Hepatic stellate cell (primary cell): ENCODE measurements at regions not wholly inside any gene's neighbourhood (a gene's known extent, or its start where the extent isn't known, plus 50 kb on each side); places are given as distances from the start of the nearest gene placed in this dataset.

ENCODE experiments used
- DNase-seq: peaks from one replicate; pipeline ENCODE4 v3.0.0; 2011; ENCODE audit warnings: low spot score

- no peak for DNase-seq
Observed at GRCh38 chr9:13395156-13395555, 115.7 kb upstream of the MPDZ start.

- DNase-seq = peak; percentile 22
Observed at GRCh38 chr9:13388157-13388556, 108.7 kb upstream of the MPDZ start.

DNA sequence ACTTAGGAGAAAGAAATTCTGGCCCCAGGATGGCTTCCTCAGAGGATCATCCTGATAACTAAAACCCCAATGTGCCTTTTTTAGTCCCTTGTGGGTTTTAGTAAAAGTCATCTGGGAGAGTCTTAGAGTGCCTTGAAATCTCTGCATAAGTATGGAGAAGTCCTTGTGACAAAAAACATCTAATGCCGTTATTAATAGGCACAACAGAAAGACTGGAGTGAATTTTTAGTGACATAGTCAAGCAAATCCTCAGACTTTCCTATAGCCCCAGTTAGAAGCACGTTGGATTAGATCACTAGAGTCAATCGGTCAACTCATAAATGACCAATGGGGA is 108.2 kb upstream of the MPDZ start:
- no peak for DNase-seq

DNA sequence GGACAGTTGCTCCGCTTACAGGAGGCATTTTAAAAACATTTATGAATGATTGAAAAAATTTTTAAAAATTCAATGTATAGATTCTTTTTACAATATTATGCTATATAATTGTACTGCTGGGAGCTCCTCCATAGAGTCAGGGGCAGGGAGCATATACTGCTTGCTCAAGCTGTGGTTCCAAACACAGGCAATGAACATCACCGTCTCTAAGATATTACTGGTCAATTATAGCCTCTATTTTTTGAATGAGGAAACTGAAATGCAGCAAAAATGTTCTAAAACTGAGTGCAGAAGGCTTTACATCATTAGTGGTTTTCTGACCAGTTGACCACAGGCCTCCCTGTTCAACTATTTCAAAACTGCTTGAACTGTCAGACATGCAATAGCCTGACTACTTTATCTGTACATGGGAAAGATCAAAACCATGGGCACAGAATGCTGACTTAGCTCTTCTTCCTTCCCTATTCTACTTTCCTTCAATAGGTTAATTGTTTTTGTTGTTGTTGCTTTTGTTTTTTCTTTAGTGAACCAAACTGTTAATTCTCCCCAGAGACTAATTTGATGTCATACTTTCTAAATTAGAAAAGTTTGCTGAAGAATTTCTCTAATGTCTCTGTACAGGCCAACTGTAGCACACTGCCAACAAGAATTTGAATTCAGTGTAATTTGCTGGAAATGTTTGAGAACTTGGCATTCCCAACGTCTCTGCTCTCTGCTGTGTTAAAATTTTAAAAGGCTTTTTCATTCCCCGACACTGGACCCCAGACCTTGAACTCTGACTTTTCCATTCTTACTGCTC is 107.6 kb upstream of the MPDZ start:
- DNase-seq = peak; percentile 30

- DNase-seq = no peak
Observed at GRCh38 chr9:13386316-13386715, 106.8 kb upstream of the MPDZ start.

DNA sequence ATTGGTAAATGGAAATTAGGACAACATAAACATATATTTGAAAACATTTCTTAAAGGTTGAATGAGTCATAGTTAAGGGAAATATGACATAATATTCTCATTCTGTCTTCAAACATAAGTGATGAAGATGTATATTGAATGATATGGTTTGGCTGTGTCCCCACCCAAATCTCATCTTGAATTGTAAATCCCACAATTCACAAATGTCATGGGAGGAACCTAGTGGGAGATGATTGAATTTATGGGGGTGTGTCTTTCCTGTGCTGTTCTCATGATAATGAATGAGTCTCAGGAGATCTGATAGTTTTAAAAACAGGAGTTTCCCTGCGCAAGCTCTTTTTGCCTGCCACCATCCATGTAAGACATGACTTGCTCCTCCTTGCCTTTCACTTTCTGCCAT is 104.4 kb upstream of the MPDZ start:
- no peak for DNase-seq

DNA sequence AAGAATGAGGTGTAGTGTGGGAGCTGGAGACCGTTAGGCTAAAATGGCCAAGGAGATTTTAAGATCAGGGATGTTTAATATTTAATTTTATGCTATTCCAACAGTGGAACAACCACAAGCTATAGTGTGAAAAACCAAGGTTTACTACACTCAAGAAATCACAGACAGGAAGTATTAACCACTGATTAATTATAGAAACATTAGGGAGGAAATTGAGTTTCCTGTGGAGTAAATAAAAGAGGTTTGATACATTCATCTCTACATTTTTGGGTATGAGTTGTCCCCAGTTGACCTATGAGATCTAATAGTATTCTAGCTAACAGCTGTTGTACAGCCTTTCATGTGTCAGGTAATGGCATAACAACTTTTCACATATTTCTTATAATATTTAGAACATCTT is 103.7 kb upstream of the MPDZ start:
- DNase-seq = no peak

GRCh38 chr9:13382595-13382994 is 103.1 kb upstream of the MPDZ start:
- no peak for DNase-seq

- no peak for DNase-seq
Observed at GRCh38 chr9:13380903-13381302, 101.4 kb upstream of the MPDZ start.

DNA sequence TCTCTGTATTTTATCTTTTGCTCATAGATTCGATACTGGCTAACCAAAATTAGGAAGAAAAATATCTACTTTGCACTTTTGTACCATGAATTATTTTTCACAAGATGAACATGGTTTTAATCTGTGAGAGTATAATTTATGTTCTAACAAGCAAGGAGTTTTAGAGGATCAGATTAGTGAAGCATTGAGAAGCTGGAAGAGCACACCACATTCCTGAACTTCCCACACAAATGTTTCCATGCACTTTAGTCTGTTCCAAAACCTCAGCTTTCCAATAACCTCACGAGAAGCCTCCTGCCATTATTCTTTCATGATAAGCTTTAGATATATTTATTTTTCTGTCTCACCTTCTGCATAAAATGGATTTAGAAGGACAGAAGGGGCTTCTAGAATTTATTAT is 98.7 kb upstream of the MPDZ start:
- no peak for DNase-seq

GRCh38 chr9:13377171-13377925 is 97.9 kb upstream of the MPDZ start:
- DNase-seq = no peak

DNA sequence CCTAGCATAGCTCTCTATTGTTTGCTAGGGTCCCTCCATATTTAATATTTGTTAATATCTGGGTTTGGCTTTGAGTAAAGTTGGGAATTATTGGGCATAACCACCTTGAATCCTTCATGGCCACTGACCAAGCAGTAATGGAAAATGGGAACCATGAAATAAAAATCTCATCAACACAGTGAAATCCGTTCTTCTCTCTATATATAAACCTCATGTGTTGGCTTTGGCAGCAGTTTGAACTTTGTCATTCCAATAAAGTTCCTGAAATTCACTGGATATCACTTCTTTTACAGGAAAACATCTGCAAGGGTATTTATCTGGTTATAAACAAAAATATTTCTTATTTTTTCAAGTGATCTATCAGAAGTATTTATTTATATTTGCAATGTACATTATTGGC is 93.0 kb upstream of the MPDZ start:
- DNase-seq = no peak

- no peak for DNase-seq
Observed at GRCh38 chr9:13369431-13369830, 89.9 kb upstream of the MPDZ start.

- no peak for DNase-seq
Observed at GRCh38 chr9:13367784-13368183, 88.3 kb upstream of the MPDZ start.

GRCh38 chr9:13364271-13365000 is 84.9 kb upstream of the MPDZ start:
- no peak for DNase-seq

DNA sequence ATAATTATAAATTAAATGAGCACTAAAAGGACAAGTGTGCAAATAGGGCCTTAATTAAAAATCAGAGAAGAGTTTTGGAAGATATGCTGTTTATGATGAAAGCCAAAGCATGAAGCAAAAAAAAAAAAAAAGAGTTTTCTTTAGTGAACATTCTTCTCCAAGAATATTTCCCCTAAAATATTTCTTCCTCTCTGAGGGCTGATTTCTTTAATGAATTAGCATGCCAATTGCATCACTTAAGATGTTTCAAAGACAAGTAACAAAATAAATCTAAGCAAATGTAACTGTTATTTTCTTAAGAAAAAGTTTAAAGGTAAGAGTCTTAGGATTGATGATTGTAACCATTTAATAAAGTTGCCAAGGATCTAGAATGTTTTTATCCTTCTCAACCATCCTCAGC is 81.6 kb upstream of the MPDZ start:
- DNase-seq = no peak

DNA sequence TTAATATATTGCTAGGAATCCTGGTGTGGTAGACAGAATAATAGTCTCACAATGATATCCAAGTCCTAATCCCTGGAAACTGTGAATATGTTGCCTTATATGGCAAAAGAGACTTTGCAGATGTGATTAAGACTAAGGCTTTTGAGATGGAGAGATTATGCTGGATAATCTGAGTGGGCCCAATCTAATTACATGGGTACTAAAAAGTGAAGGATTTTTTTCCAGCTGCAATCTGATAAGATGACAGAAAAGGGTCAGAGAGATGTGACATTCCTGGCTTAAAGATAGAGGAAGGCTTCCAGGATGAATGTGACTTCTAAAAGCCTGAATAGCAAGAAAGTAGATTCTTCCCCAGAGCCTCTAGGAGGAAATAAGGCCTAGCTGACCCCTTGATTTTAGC is 80.7 kb upstream of the MPDZ start:
- no peak for DNase-seq

GRCh38 chr9:13358128-13358527 is 78.6 kb upstream of the MPDZ start:
- DNase-seq = peak; percentile 24

DNA sequence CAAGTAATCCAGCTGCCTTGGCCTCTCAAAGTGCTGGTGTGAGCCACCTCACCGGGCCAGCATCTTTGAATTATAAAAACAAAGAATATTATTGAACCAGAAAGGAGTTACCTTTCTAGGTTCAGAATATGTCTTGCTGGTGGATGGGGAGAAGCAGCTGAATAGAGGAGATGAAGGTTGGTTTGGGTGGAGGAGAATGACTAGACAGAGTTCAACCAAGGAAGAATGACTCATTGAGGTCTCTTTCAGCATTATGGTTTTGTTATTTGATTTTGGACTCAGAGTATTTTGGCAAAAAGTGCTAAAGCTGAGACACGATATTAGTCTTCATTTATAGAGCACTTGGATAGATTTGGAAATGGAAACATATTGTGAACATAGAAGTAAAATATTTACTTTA is 75.2 kb upstream of the MPDZ start:
- no peak for DNase-seq

DNA sequence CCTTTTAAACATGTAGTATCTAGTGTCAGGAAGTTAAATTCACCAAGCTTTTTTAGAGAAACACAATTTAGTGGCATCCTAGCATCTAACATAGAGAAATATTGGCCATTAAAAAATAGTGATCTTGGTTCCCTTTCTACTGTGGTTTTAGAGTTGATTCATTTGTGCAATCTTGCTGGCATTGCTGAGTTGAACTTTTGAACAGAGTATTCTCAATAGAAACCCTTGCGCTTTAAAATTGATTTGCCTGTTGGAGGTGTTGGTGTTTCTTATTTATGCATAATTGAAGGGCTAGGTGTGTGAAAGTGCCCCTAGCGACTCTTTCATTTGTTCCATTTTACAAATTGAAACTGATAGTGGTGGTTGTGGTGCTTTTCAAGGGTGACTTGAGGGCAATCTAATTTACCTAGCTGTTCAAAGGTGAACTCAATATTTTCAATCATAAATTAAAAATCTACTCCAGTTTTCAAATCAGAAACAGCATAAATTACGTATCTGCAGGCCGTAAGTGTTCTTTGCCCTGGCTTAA is 73.0 kb upstream of the MPDZ start:
- DNase-seq = no peak

DNA sequence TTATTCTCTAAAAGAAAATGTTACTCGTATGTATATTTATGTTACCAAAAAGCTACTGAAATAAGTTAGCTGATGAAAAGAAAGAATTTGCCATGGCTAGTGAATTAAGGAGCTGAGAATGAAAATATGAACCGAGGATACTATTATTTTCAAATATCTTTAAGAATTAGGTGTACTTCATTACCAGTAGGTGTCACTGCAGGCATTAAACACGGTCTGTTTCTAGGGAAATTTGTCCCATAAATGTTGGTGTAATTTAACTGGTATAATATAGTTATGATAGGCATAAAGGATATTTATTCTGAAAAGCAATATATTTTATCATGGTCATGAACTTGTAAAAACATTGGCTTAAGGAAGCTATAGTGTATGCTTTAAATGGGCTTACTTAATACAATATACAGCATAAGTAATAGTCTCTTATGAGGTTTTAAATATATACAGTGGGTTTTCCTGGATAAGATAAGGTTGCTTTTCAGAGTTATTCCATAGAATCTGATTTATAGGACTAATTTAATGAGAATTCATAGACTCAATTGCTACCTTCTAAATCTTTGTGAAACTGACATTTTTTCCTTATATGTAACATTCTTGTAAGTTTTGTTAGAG is 72.4 kb upstream of the MPDZ start:
- DNase-seq = peak; percentile 9

DNA sequence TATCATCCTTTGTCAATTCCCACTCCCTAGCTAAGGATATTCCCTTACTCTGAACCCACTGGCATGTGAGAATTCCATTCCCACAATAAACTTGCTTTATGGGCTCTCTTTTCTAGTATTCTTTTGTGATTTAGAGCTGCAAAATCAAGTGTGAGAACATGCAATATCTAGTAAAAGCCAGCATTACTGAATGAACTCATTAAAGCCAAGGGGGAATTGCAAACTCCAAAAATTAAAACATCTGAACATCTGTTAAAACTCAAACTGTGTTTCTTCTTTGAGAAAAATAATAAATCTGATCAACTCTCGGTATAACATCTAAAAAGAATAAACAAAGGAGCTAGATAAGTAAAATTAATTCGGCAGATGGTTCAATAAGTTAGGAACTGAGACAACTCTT is 53.1 kb upstream of the MPDZ start:
- no peak for DNase-seq
